ENCODE measurements at regions not wholly inside any gene's neighbourhood (a gene's known extent, or its start where the extent isn't known, plus 50 kb on each side); places are given as distances from the start of the nearest gene placed in this dataset.

- no peak for DNase-seq (ENCODE audit: low read depth)
These were observed 555.1 kb upstream of the FRG1 start for GRCh38 chr4:189385579-189385978.

- DNase-seq (ENCODE audit: low read depth) = no peak
These were observed 544.2 kb upstream of the FRG1 start for GRCh38 chr4:189396435-189396834.

GRCh38 chr4:189404271-189404670 lies 536.4 kb upstream of the FRG1 start:
- no peak for DNase-seq (ENCODE audit: low read depth)

- no peak for DNase-seq (ENCODE audit: low read depth)
These were observed 531.5 kb upstream of the FRG1 start for GRCh38 chr4:189409158-189409557.

- DNase-seq (ENCODE audit: low read depth) = no peak
These were observed 526.7 kb upstream of the FRG1 start for GRCh38 chr4:189414021-189414420.

- DNase-seq (ENCODE audit: low read depth) = no peak
These were observed 520.1 kb upstream of the FRG1 start for GRCh38 chr4:189420572-189420971.

- DNase-seq (ENCODE audit: low read depth) = no peak
These were observed 504.5 kb upstream of the FRG1 start for GRCh38 chr4:189436207-189436606.

- no peak for DNase-seq (ENCODE audit: low read depth)
These were observed 500.0 kb upstream of the FRG1 start for GRCh38 chr4:189440716-189441115.

GRCh38 chr4:189443341-189443740 lies 497.3 kb upstream of the FRG1 start:
- DNase-seq (ENCODE audit: low read depth) = no peak

- DNase-seq (ENCODE audit: low read depth) = no peak
These were observed 495.1 kb upstream of the FRG1 start for GRCh38 chr4:189445613-189446012.

- no peak for DNase-seq (ENCODE audit: low read depth)
These were observed 476.9 kb upstream of the FRG1 start for GRCh38 chr4:189463734-189464133.

- DNase-seq (ENCODE audit: low read depth) = no peak
These were observed 446.3 kb upstream of the FRG1 start for GRCh38 chr4:189494407-189494806.

GRCh38 chr4:189497516-189497915 lies 443.2 kb upstream of the FRG1 start:
- no peak for DNase-seq (ENCODE audit: low read depth)

- DNase-seq (ENCODE audit: low read depth) = no peak
These were observed 442.7 kb upstream of the FRG1 start for GRCh38 chr4:189497996-189498395.

- DNase-seq (ENCODE audit: low read depth) = no peak
These were observed 442.2 kb upstream of the FRG1 start for GRCh38 chr4:189498457-189498856.

GRCh38 chr4:189499696-189500095 lies 441.0 kb upstream of the FRG1 start:
- DNase-seq (ENCODE audit: low read depth) = no peak

GRCh38 chr4:189500970-189501369 lies 439.7 kb upstream of the FRG1 start:
- no peak for DNase-seq (ENCODE audit: low read depth)

- DNase-seq (ENCODE audit: low read depth) = no peak
These were observed 437.7 kb upstream of the FRG1 start for GRCh38 chr4:189502841-189503435.

GRCh38 chr4:189504220-189504619 lies 436.5 kb upstream of the FRG1 start:
- no peak for DNase-seq (ENCODE audit: low read depth)

GRCh38 chr4:189505380-189505779 lies 435.3 kb upstream of the FRG1 start:
- no peak for DNase-seq (ENCODE audit: low read depth)

GRCh38 chr4:189506080-189506479 lies 434.6 kb upstream of the FRG1 start:
- no peak for DNase-seq (ENCODE audit: low read depth)

- no peak for DNase-seq (ENCODE audit: low read depth)
These were observed 433.6 kb upstream of the FRG1 start for GRCh38 chr4:189507060-189507459.

- DNase-seq (ENCODE audit: low read depth) = no peak
These were observed 430.1 kb upstream of the FRG1 start for GRCh38 chr4:189510601-189511000.

GRCh38 chr4:189511581-189511980 lies 429.1 kb upstream of the FRG1 start:
- no peak for DNase-seq (ENCODE audit: low read depth)

GRCh38 chr4:189513421-189513820 lies 427.3 kb upstream of the FRG1 start:
- DNase-seq (ENCODE audit: low read depth) = no peak

All from activated T-cell treated with anti-CD3 and anti-CD28 coated beads for 48 hours (primary cell).